K562 (cell line): ENCODE measurements at regions not wholly inside any gene's neighbourhood (a gene's known extent, or its start where the extent isn't known, plus 50 kb on each side); places are given as distances from the start of the nearest gene placed in this dataset.

Experiments used
- ATAC-seq: fragments of 200-7000 bp; cut with Tn5 transposase; 3 replicates; pipeline ENCODE4 v1.9.1; 2020; ENCODE audit warnings: moderate library complexity
- BruUV-seq: library from RNA; stranded (reverse); fragments of 400-500 nt; replicated peaks from 2 replicates; lab custom pipeline; 2021; lab: Mats Ljungman, UMichigan
- CTCF ChIA-PET: fragments of 300-600 bp; formaldehyde crosslinking; extraction: SDS; loops from one replicate; lab custom pipeline; 2021; ENCODE audit warnings: low intra/inter-chr PET ratio; lab: Yijun Ruan, JAX
- POLR2A ChIA-PET: fragments of 300-600, 350-650 bp; sonication (Branson Sonifier 250); formaldehyde crosslinking; extraction: SDS; loops from one replicate; lab custom pipeline; 2021; ENCODE audit warnings: antibody characterized with exemption, inconsistent platforms; lab: Yijun Ruan, JAX
- DNase-seq, 4 experiments: peaks; one replicate each; pipeline versions ENCODE4 v3.0.0 to v3.0.0-alpha.2; 2011 to 2018; ENCODE audit warnings: low spot score in 3 of 4, mixed read lengths in 3 of 4; ENCODE audit errors: extremely low read depth in 1 of 4
- FAIRE-seq: peaks from 2 replicates; lab custom pipeline; 2011; peaks lifted over from hg19 to GRCh38; lab: Jason Lieb, UNC
- H2AFZ ChIP-seq: 2 replicates; pipeline ENCODE4 v1.6.0; 2011; ENCODE audit warnings: low read depth, low read length, control low read depth, inconsistent platforms
- H3K27ac ChIP-seq: fragments of 200-600 bp; 3 replicates; pipeline ENCODE4 v1.8.0; 2011; ENCODE audit warnings: low read depth, mild to moderate bottlenecking, control low read depth, inconsistent platforms, low read length, moderate library complexity, mixed read lengths; ENCODE audit errors: extremely low read depth
- H3K27me3 ChIP-seq, 2 experiments: fragments of 300-600 bp in 1 of 2; 2 replicates in 1 of 2; 3 replicates in 1 of 2; pipeline versions ENCODE4 v1.6.0 to v1.8.0; 2011; ENCODE audit warnings: inconsistent platforms in 2 of 2, low read length in 2 of 2, mild to moderate bottlenecking in 1 of 2, mixed read lengths in 1 of 2, moderate library complexity in 1 of 2; ENCODE audit not compliant: control insufficient read depth in 2 of 2, insufficient read depth in 2 of 2
- H3K36me3 ChIP-seq: fragments of 300-600 bp; 3 replicates; pipeline ENCODE4 v1.8.0; 2011; ENCODE audit warnings: mild to moderate bottlenecking, low read length, inconsistent platforms; ENCODE audit not compliant: control insufficient read depth, insufficient read depth
- H3K4me1 ChIP-seq, 2 experiments: fragments of 200-600 bp in 1 of 2; replicated peaks in 1 of 2; 2 replicates in 1 of 2; 3 replicates in 1 of 2; pipeline versions ENCODE4 v1.5.1 to v1.8.0; 2011; ENCODE audit warnings: inconsistent platforms in 2 of 2, low read length in 2 of 2, mild to moderate bottlenecking in 1 of 2, mixed read lengths in 1 of 2, moderate library complexity in 1 of 2; ENCODE audit not compliant: control insufficient read depth in 2 of 2, insufficient read depth in 2 of 2
- H3K4me2 ChIP-seq: 2 replicates; pipeline ENCODE4 v1.6.1; 2011; ENCODE audit warnings: low read length, control low read depth, inconsistent platforms, mixed read lengths; ENCODE audit not compliant: insufficient read depth
- H3K4me3 ChIP-seq: fragments of 200-600 bp; sonication (generic), shearing (Covaris generic); 2 replicates; pipeline ENCODE4 v1.5.1; 2016; ENCODE audit warnings: control low read depth, inconsistent platforms
- H3K79me2 ChIP-seq: fragments of 200-600 bp; 3 replicates; pipeline ENCODE4 v1.8.0; 2011; ENCODE audit warnings: low read length, inconsistent platforms; ENCODE audit not compliant: control insufficient read depth, insufficient read depth
- H3K9ac ChIP-seq, 2 experiments: 2 replicates each; pipeline versions ENCODE4 v1.6.0 to v1.6.1; 2011; ENCODE audit warnings: low read depth in 2 of 2, low read length in 2 of 2, control low read depth in 1 of 2, inconsistent platforms in 1 of 2, mild to moderate bottlenecking in 1 of 2, mixed read lengths in 1 of 2; ENCODE audit not compliant: insufficient read depth in 1 of 2
- H3K9me1 ChIP-seq: one replicate; pipeline ENCODE4 v1.6.0; 2011; ENCODE audit warnings: inconsistent platforms, mild to moderate bottlenecking, low read length, moderate library complexity; ENCODE audit not compliant: control insufficient read depth, insufficient read depth
- H3K9me3 ChIP-seq: replicated peaks from 2 replicates; pipeline ENCODE4 v1.5.1; 2011; ENCODE audit warnings: low read depth, low read length, inconsistent platforms; ENCODE audit not compliant: control insufficient read depth, insufficient read depth
- H4K20me1 ChIP-seq: replicated peaks from 2 replicates; pipeline ENCODE4 v1.6.1; 2011; ENCODE audit warnings: low read length, inconsistent platforms, mixed read lengths; ENCODE audit not compliant: control insufficient read depth, insufficient read depth
- ARID1B ChIP-seq: fragments of 450-650 bp; IDR thresholded peaks from 2 replicates; pipeline ENCODE4 v1.6.1; 2016; ENCODE audit warnings: antibody characterized with exemption, mild to moderate bottlenecking, inconsistent platforms
- CBX1 ChIP-seq: sonication (generic); IDR thresholded peaks from 2 replicates; pipeline ENCODE4 v1.6.1; 2016; ENCODE audit warnings: antibody characterized with exemption, low read depth, mild to moderate bottlenecking
- CREB1 ChIP-seq, 2 experiments: sonication (generic) in 1 of 2; formaldehyde crosslinking in 1 of 2; IDR thresholded peaks; 2 replicates each; pipeline versions ENCODE4 v1.6.1 to v1.8.0; 2012 to 2022; ENCODE audit warnings: inconsistent platforms in 1 of 2, mild to moderate bottlenecking in 1 of 2, missing genetic modification reagents in 1 of 2, moderate library complexity in 1 of 2
- MCM5 ChIP-seq: fragments of 450-650 bp; IDR thresholded peaks from 2 replicates; pipeline ENCODE4 v1.6.1; 2016; ENCODE audit warnings: low read depth
- PPARD ChIP-seq: fragments of 250-450 bp; sonication (Bioruptor Pico); IDR thresholded peaks from 2 replicates; pipeline ENCODE4 v1.8.0; 2022; ENCODE audit warnings: inconsistent platforms, mild to moderate bottlenecking, moderate library complexity
- PTTG1 ChIP-seq: fragments of 450-650 bp; IDR thresholded peaks from 2 replicates; pipeline ENCODE4 v1.6.1; 2016; ENCODE audit warnings: low read depth, mild to moderate bottlenecking, missing genetic modification characterization, missing compliant biosample characterization
- RAD51 ChIP-seq: fragments of 450-650 bp; IDR thresholded peaks from 2 replicates; pipeline ENCODE4 v1.7.1; 2016; ENCODE audit warnings: low read depth, mild to moderate bottlenecking, borderline replicate concordance
- RBBP5 ChIP-seq: fragments of 200-600 bp; sonication (generic); IDR thresholded peaks from 2 replicates; pipeline ENCODE4 v1.6.1; 2012; ENCODE audit warnings: borderline replicate concordance, mild to moderate bottlenecking, low read length, control low read depth, inconsistent platforms; ENCODE audit not compliant: insufficient read depth, poor library complexity, severe bottlenecking
- SIX5 ChIP-seq, 2 experiments: IDR thresholded peaks; 2 replicates each; pipeline ENCODE4 v1.6.1; 2011; ENCODE audit warnings: low read length in 2 of 2, borderline replicate concordance in 1 of 2, low read depth in 1 of 2, mild to moderate bottlenecking in 1 of 2, moderate library complexity in 1 of 2; ENCODE audit not compliant: insufficient read depth in 1 of 2
- SLC30A9 ChIP-seq: fragments of 250-450 bp; sonication (Bioruptor Pico); IDR thresholded peaks from 2 replicates; pipeline ENCODE4 v1.8.0; 2022; ENCODE audit warnings: mild to moderate bottlenecking, moderate library complexity
- SOX6 ChIP-seq: fragments of 450-650 bp; IDR thresholded peaks from 2 replicates; pipeline ENCODE4 v1.6.1; 2014; ENCODE audit warnings: mild to moderate bottlenecking
- ZC3H8 ChIP-seq: fragments of 450-650 bp; IDR thresholded peaks from 2 replicates; pipeline ENCODE4 v1.6.1; 2017
- ZEB2 ChIP-seq: fragments of 450-650 bp; IDR thresholded peaks from 2 replicates; pipeline ENCODE4 v1.6.1; 2016
- ZKSCAN1 ChIP-seq: fragments of 150-350 bp; IDR thresholded peaks from 2 replicates; pipeline ENCODE4 v1.6.1; 2016; ENCODE audit warnings: low read depth, low read length
- ZNF184 ChIP-seq: sonication (generic); formaldehyde crosslinking; IDR thresholded peaks from 2 replicates; pipeline ENCODE4 v1.5.0; 2020; ENCODE audit warnings: missing genetic modification reagents
- ZNF212 ChIP-seq: fragments of 450-650 bp; formaldehyde crosslinking; IDR thresholded peaks from 2 replicates; pipeline ENCODE4 v1.4.0; 2020; ENCODE audit warnings: mild to moderate bottlenecking
- ZNF717 ChIP-seq: fragments of 250-450 bp; sonication (Bioruptor Pico); IDR thresholded peaks from 2 replicates; pipeline ENCODE4 v1.5.0; 2021
- WGBS: fragments of 100-300 bp; shearing (Covaris generic); methylation state at CpG from one replicate; pipeline ENCODE4 v1.1.6; 2016; ENCODE audit warnings: low coverage, mixed read lengths; ENCODE audit not compliant: insufficient coverage; ENCODE audit errors: missing lambda C conversion rate; 5-methylcytosine and 5-hydroxymethylcytosine counted together
- in situ Hi-C: fragments of 300-500 bp; cut with MboI; formaldehyde crosslinking; loops from 4 replicates; pipeline ENCODE4 v1.15.0; 2018; ENCODE audit warnings: inconsistent platforms, mixed read lengths
- intact Hi-C: fragments of 100-400 bp; cut with micrococcal nuclease; formaldehyde crosslinking; loops from 2 replicates; pipeline ENCODE4 v1.14.2; 2022

- Histone ChIP-seq H3K27ac (no peak overlapping the region), H3K4me3 (no peak overlapping the region), H3K27me3 (no peaks in the 10 kb centered on the region), H4K20me1 (no peaks in the 10 kb centered on the region), H3K9ac (no peak overlapping the region), H3K4me1 (no peaks in the 10 kb centered on the region), H3K4me2 (no peak overlapping the region), H3K9me1 (no peaks in the 10 kb centered on the region), H3K36me3 (no peaks in the 10 kb centered on the region), H2AFZ (no peak overlapping the region), H3K79me2 (no peaks in the 10 kb centered on the region), H3K9me3 (no peaks in the 10 kb centered on the region)
- no TSS peak for BruUV-seq
- TF ChIP-seq SLC30A9 (CRISPR knock-in tag) = no peak
- TF ChIP-seq CBX1 = no peak
- no peak for TF ChIP-seq ZKSCAN1
- no peak for TF ChIP-seq RBBP5
- TF ChIP-seq ZNF184 = no peak
- no peak for TF ChIP-seq ZNF717
- TF ChIP-seq PPARD (CRISPR knock-in tag) = no peak
- no peak for TF ChIP-seq MCM5
- TF ChIP-seq ARID1B = no peak
- TF ChIP-seq SOX6 = no peak
- no peak for TF ChIP-seq ZNF212
- no peak for TF ChIP-seq CREB1 (IDR thresholded peaks at IDR 0.05)
- TF ChIP-seq CREB1 (CRISPR knock-in tag; IDR thresholded peaks at IDR 0.05) = no peak
- no peak for TF ChIP-seq SIX5 (IDR thresholded peaks at IDR 0.05; ENCODE audit: borderline replicate concordance in 1 of 2, insufficient read depth in 1 of 2, low read depth in 1 of 2, low read length in 2 of 2)
- no peak for TF ChIP-seq RAD51
- no peak for TF ChIP-seq ZEB2
- no peak for TF ChIP-seq ZC3H8
- TF ChIP-seq PTTG1 (tag) = no peak
- intact Hi-C loops (loop anchor here (5.0 kb wide), 2 partner anchors 1263 to 1613 kb away; no protein-coding TSS in a partner anchor), in situ Hi-C loops (loop anchor here (10.0 kb wide), 2 partner anchors 1435 to 1775 kb away; no protein-coding TSS in a partner anchor)
- 0% methylated on average over 2 of the region's 2 CpGs for WGBS
- FAIRE-seq (no peak), ATAC-seq (no peak), DNase-seq (no peak)
- CTCF ChIA-PET = no interaction called here
- POLR2A ChIA-PET = no interaction called here
Measured at GRCh38 chr10:9299966-9300365, 1245.5 kb downstream of the GATA3 start.
